Left hindlimb (tissue), 1 donor: ENCODE measurements at regions not wholly inside any gene's neighbourhood (a gene's known extent, or its start where the extent isn't known, plus 50 kb on each side); places are given as distances from the start of the nearest gene placed in this dataset.

ENCODE experiments used
- DNase-seq: peaks from one replicate; pipeline ENCODE4 v3.0.0-alpha.2; 2018

DNA sequence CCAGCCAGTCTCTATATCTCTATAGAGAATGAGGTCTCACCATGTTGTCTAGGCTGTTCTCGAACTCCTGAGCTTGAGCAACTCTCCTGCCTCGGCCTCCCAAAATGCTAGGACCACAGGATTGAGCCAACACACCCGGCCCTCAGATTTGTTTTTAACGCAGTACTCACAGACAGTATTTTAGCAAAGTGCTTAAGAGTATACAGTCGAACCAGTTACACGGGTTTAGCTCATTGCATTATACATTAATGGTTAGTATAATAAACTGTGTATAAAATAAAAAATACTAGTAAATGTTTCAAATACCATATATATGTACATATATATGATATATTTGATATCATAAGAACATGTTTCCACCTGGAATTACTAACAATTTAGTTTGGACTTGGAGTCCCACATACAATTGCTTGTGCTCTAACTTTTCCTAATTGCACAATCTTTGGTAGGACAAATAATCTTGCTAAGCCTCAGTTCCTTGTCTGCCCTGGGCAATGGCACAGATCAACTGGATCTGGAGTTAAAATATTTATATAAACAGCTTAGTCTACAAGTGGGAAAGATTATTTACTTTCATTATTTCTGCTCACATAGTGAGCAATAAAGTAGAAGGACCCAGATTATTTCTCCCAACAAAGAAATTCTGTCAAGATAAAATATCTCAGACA lies 508.9 kb upstream of the LRATD1 start:
- DNase-seq = no peak

DNA sequence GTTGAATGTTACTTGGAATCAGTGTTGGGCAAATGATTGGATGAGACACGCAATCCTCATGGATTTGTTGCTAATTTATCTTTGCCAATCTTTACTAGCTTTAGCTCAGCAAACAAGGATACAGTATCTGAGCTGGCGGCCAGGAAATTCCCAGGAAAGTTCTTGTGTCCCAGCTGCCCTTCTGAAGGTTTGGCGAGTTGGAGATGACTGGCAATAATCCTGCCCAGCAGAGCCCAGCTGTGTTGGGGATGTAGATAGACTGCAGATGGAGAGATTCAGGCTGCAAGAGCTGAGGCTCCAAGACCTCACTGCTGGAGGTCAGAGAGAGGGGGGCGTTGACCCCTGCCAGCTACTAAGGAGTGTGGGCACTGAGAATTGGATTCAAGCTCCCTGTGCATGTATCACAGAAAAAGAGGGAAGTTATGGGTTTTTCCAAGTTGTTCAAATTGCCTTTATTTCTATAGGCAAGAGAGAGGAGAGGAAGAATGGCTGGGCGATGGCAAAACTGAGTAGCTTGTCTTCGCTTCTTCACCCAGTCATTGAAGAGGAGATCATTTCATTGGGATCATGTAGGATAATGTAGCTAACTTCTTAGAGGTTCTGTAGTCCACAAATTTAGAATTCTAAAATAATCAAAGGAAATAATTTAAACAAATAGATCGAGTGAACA lies 506.8 kb upstream of the LRATD1 start:
- peak; percentile 63 for DNase-seq

DNA sequence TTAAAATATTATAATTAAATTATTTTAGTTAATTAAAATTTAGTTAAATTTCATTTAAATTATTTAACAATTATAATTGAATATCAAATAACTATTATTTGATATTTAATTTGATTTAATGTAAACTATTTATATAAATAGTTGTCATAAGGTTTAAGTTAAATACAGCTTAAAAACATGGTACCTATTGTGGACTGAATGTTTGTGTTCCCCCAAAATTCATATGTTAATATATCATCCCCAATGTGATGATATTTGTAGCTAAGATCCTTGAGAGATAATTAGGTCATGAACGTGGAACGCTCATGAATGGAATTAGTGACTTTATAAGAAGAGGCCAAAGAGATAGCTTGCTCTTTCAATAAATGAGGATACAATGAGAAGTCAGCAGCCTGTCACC lies 505.7 kb upstream of the LRATD1 start:
- no peak for DNase-seq

DNA sequence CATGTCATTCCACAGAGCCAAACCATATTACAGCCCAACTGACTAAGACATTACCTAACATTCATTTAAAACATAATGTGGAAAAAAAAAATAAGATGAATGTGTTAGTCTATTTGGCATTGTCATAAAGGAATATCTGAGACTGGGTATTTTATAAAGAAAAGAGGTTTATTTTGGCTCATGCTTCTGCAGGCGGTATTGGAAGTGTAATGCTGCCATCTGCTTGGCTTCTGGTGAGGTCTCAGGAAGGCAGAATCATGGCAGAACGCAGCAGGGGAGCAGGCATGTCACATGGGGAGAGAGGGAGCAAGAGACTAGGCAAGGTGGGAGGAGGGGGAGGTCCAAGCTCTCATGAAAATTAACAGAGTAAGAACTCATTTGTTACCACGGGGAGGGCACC lies 504.8 kb upstream of the LRATD1 start:
- DNase-seq = no peak

DNA sequence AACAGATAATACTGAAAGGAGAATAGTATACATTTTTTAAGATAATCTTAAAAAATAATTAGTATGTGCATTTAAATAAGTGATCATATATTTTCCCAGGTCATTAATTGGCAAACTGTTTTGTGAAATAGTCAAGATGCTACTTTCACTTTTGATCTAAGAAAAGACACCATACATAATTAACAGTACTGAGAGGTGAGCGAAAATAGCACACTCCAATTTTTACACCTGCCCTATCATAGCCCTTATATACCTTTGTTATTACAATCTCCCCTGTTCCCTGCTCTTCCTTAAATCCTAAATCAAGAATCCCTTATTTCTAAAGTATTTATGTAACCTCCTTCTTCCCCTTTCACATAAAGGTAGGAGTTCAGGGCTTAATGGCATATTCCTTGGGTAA lies 500.1 kb upstream of the LRATD1 start:
- no peak for DNase-seq

DNA sequence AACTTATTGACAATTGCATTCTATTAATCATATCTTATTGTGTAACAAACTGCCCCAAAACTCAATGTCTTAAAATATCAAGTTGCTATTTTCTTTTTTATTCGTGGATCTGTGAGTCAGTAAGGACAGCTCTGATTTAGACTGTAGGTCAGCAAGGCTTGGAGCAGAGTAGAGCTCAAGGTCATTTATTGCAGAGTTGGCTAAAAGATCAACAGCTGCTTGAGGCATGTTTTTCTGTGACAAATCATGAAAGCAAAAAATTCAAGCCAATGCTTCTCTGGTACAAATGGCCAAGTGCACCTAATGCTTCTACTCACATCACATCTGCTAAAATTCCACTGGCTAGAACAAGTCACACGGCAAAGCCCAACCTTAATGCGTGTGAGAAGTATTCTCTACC lies 497.7 kb upstream of the LRATD1 start:
- DNase-seq = no peak

DNA sequence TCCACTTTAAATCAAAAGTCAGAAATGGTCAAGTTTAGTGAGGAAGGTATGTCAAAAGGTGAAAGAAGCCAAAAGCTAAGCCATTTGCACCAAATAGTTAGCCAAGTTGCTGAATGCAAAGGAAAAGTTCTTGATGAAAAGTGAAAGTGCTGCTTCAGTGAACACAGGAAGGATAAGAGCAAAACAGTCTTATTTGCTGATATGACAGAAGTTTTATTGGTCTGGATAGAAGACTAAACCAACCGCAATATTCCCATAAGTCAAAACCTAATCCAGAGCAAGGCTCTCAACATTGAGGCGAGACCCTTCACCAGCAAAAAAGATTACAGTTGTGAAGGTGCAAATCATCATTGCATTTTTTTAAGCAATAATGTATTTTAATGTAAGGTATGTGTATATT lies 496.5 kb upstream of the LRATD1 start:
- no peak for DNase-seq

DNA sequence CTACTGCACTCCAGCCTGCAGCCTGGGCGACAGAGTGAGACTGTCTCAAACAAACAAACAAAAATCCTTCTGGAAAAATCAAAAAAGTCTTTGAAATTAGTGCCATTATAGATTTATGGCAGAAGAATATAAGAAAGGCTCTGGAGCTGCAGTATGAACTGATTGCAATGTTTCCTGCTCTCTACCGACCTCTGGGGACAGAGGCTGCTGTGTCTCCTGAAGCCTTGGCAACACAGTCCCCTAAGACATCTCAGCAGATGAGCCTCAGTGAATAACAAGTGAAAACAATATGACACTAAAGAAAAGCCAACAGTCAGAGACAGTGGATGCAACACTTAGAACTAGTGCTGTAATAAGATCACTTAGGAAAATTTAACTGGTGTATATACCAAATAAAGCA lies 494.9 kb upstream of the LRATD1 start:
- DNase-seq = no peak

DNA sequence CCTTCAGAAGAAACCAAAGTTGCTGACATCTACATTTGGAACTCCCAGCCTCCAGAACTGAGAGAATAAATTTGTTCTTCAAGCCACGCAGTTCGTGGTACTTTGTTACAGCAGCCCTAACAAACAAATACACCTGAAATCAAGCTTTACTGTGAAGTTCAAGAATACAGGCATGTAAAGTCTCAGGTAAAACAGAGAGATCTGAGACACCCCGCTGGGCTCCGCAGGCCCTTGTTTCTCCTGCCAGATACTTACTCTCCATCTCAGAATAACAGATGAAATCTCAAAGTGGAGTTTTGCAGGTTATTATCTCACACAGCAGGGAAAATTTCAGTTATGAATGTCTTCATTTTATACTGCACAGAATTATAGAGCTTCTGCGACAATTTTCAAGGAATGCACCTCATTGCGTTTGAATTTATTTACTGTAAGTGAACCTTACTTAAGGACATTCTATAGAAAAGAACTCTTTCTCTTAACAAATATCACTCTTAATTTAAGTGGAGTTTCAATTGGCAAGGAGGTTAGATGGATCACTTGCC lies 492.4 kb upstream of the LRATD1 start:
- no peak for DNase-seq

DNA sequence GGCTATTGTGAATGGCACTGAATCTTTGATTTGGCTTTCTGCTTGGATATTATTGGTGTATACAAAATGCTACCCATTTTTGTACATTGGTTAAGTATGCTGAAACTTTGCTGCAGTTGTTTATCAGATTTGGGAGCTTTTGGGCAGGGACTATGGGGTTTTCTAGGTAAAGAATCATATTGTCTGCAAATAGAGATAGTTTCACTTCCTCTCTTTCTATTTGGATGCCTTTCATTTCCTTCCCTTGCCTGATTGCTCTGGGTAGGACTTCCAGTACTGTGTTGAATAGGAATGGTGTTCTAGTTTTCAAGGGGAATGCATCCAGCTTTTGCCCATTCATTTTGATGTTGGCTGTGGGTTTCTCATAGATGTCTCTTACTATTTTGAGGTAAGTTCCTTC lies 489.1 kb upstream of the LRATD1 start:
- no peak for DNase-seq

DNA sequence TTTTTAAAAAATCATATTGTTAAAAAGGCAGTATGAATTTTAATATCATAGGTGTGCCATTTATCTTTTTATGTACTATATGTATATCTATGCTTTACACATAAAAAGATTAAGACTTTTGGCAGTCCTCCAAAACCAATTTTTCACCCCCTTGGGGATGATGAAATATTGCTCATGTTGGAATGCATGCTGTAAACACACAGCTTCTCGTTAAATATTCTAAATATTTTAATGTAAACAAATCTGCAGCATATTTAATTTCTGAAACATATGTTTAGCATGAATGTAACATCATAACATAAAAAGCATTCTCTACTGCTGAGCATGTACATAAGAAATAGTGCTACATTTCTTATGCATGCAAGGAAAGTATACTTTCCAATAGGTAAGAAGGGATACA lies 484.3 kb upstream of the LRATD1 start:
- no peak for DNase-seq

DNA sequence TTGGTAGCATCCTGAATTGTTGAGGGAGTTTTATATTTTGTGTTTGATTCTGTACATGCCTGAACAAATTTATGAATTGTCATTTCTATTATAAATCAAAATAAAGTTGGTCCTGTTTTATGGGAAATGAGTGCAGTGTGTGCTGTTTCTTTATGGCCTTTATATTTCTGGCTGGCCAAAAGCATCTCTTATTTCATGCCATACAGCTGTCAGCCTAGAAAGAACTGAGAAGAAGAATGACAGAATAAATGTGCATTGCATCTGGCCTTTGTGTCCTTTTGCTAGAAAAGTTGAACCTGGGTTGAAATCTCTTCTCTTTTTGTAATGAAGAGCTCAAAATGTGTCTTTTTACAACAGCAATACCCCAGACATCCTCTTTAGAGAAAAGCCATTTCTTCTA lies 474.7 kb upstream of the LRATD1 start:
- DNase-seq = no peak

DNA sequence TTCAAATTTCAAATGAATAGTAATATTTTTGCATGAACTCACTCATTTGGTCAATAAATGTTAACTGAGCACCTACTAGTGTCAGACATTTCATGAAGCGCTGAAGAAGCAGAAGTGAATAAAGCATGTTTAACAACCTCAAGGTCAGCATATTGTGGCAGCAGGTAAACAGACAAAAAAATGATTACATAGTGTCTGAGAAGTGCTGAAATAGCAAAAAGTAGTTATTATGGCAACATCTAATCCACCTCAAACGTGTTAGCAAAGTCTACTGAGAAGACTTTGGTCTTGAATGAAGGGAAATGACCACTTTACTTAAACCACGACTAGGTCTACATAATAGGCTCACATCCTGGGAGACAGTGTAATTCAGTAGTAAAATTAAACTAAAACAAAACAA lies 452.2 kb upstream of the LRATD1 start:
- no peak for DNase-seq

DNA sequence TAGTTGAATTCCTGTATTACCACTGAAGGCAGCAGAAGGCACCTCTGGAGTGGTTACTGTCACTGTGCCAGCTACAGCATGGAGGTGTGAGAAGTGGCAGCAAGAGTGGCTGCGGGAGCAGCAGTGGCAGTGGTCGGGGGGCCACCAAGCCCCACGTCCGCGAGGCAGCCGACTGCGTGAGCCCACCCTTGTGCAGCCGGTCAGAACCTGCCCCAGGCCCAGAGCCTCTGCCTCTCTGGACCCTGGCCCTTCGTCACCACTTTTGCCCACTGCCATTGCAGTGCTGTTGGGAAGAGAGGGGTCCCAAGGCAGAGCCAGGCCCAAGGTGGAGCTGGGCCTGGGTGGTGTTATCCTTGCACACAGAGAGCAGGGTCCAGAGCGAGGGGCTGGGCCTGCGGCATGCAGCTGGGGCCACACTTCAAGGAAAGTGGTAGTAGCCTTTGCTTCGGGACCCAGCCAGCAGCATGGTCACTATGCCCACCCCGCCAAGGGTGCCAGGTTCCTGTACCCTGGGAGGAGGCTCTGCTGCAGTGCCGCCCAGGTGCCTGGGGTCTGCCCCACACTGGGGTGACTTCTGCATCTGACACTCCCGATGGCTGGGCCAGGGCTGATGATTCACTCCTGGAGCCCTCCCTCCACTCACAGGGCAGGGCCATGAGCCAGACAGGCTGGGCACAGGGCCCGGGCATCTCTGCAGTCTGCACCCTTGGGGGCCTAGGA lies 450.1 kb upstream of the LRATD1 start:
- no peak for DNase-seq

DNA sequence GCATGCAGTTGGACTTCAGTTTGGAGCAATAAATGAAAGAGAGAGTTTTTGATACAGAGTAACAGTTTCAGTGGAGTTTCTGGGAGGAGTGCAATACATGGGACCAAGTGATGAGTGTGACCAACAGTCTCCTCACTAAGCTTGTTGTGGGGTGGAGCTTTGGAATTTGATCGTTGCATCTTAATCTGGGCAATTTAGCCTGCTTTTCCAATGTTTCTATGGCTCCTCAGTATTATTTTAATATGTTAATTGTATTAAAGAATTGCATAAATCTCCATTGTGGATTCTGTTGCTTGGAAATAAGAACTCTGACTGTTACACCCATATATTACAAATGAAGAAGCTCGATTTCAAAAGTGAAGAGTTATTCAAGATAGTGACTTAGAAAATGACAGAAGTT lies 446.6 kb upstream of the LRATD1 start:
- no peak for DNase-seq

DNA sequence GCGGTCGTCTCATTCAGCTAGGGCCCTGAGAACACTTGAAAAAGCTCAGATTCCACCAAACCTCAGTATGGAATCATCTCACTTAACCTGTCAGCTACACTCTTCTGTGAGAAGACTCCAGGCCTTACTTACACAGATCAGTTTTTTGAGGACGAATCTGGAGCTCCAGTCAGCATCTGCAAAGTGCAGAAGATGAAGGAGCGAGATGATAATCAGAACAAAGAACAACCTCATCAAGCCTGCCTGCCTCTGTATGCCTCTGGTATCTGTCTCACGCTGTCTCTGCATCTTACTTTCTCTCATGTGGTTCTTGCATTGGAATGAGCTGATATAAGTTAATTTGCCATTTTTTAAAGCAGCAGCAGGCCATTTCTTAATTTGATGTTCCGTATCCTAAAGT lies 444.1 kb upstream of the LRATD1 start:
- DNase-seq = no peak

DNA sequence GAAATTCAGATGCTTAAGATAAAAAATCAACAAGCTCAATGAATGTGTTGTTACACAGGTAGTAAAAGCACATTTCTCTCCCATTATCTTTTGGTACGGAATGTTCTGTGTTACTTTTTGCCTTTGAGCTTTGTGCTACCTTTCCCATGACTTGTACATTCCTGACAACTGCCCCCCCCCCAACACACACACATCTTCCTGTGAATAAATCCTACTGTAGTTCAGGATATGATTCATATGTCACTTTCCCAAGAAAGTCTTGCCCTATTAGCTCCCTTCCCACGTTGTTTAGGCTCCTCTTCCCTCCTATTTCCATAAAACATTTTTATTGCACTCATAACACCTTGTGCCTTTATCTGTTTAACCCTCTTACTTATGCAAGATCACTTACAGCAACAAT lies 442.6 kb upstream of the LRATD1 start:
- no peak for DNase-seq

DNA sequence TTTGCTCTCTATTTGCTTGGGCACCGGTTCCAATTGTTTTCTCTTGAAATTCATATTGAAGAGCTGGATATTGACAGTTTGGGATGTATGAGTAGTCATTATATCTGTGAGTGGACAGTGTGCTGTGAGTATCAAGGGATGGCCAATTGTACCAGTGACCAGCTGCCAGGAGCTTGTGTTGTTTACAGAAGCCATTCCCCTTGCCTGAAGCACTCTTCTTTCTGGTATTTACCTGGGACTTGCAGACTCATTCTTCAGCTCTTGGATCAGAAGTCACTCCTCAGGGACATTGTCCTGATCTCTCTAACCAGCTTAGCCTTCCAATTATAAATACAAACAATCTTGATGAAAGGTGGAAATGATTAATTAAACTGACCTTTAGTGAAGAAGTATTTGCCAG lies 438.3 kb upstream of the LRATD1 start:
- DNase-seq = no peak

DNA sequence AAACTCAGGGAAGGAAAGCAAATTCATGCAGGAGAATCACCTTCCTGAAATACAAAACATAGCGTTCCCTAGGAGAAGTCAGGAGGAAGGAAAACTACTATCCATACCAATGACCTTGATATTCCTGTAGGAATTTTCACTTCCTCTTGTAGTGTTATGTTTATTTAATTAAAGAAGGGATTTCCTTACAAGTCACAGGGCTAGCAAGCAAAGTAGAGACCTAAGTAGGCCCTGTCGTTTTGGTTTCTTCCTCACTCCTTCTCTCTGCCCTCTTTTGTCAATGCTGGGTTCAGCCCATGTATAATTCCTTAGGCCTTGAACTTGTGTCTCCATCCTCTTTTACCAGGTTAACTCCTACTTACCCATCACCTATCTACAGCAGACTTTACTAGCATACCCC lies 435.2 kb upstream of the LRATD1 start:
- DNase-seq = no peak

DNA sequence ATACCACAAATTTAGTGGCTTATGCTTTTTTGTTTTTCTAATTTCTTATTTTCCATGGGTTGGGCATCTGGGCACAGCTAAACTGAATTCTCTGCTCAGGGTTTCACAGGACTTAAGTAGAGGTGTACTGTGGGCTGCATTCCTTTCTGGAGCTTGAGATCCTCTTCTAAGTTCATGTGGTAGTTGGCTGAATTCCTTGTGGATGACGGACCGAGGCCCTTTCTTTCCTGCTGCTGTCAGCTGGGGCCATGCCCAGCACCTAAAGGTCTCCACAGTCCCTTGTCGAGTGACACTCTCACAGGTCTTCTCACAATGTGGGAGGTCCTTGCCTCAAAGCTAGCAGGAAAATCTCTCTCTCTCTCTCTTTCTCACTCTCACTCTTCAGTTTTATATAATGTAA lies 433.5 kb upstream of the LRATD1 start:
- DNase-seq = no peak

DNA sequence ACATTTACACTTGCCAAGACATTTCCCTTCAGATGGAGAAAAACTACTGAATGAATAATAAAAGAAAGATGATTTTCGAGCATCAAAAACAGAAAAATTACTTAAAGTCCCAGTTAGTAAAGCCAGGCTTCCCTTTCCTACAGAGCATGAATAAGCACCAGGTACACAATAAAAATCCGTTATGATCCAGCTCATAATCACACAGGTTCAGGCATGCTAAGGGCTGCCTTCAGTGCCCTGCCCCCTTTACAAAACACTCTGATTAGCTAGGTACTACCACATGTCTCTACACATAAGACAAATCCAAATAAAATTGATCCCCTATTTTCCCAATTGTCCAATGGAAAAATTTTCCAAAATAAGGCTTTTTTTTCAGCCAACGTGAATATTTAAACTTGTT lies 413.2 kb upstream of the LRATD1 start:
- DNase-seq = no peak

DNA sequence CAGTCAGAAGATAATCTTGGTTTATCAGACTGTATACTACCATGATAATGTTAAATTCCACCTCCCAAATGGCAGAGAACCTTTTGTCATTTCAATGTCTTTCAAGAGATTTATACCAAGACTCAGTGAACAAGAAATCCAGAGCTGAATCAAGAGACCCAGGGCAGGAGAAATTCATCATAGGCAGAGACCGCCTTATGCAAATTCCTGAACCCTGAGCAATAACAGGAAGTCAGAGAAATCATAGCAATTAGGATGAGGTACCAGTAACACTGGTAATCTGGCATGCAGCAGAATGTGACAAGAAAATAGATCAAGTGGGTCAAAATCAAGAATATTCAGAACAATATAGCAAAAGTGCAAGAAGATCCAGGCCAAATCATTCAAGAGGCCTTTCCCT lies 412.4 kb upstream of the LRATD1 start:
- no peak for DNase-seq

DNA sequence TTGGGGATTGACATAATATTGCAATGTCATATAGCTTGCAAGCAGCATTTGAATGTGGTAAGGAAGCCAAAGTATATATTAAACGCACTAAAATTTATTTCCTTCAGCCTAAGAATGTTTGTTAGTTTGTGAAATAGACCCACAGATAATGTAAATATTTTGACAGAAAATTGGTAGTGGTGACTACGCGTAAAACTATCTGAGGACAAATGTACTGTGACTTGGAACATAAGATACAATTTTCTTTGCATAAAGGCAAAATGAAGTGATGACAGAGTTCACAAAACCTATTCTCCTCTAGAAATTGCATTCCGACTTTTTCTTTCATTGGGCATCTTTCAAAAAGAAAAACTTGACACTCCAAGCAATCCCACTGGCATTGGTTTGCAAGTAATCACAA lies 411.1 kb upstream of the LRATD1 start:
- DNase-seq = no peak

DNA sequence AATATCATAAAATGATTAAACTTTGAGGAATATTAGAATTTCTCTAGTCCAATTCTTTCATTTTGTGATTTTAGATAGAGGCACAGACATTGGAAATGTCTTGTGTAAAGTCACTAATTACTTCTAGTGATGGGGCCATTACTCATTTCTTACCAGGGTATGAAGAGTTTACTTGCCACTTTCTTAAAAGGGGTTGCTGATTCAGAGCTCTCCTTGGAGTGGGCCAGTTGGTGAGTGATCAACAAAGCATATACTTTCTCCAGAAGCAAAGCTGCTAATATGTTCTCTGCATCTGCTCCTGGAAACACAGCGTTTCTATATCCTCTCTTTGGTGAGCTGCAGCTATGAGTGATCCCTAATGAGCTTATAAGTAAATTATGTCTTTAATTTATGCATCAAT lies 408.9 kb upstream of the LRATD1 start:
- no peak for DNase-seq
